CD4-positive, alpha-beta T cell treated with Interleukin-6 at 100 ng/mL for 8 hours (primary cell): ENCODE measurements at regions not wholly inside any gene's neighbourhood (a gene's known extent, or its start where the extent isn't known, plus 50 kb on each side); places are given as distances from the start of the nearest gene placed in this dataset.
"Not testable (repeated sequence)": the region's sequence is repeated elsewhere in the genome, so short reads cannot be mapped to it uniquely, and the experiment has no call there.

Experiments used
- DNase-seq: peaks from one replicate; pipeline ENCODE4 v3.0.0-alpha.2; 2020; ENCODE audit warnings: mixed read lengths, low spot score

GRCh38 chr15:21024235-21024987 is 158.3 kb upstream of the POTEB2 start:
- not testable (repeated sequence) for DNase-seq

GRCh38 chr15:21018176-21018575 is 152.1 kb upstream of the POTEB2 start:
- DNase-seq = not testable (repeated sequence)

GRCh38 chr15:21017326-21017725 is 151.2 kb upstream of the POTEB2 start:
- not testable (repeated sequence) for DNase-seq

GRCh38 chr15:21016589-21016988 is 150.5 kb upstream of the POTEB2 start:
- not testable (repeated sequence) for DNase-seq

- DNase-seq = not testable (repeated sequence)
These were observed 149.1 kb upstream of the POTEB2 start for GRCh38 chr15:21015171-21015570.

- not testable (repeated sequence) for DNase-seq
These were observed 147.2 kb upstream of the POTEB2 start for GRCh38 chr15:21013308-21013707.

- DNase-seq = not testable (repeated sequence)
These were observed 143.5 kb upstream of the POTEB2 start for GRCh38 chr15:21009651-21010050.

- not testable (repeated sequence) for DNase-seq
These were observed 137.3 kb upstream of the POTEB2 start for GRCh38 chr15:21003459-21003858.

GRCh38 chr15:21001950-21002349 is 135.8 kb upstream of the POTEB2 start:
- DNase-seq = not testable (repeated sequence)

- not testable (repeated sequence) for DNase-seq
These were observed 125.6 kb upstream of the POTEB2 start for GRCh38 chr15:20991691-20992090.

- not testable (repeated sequence) for DNase-seq
These were observed 125.1 kb upstream of the POTEB2 start for GRCh38 chr15:20991253-20991652.

- DNase-seq = not testable (repeated sequence)
These were observed 120.7 kb upstream of the POTEB2 start for GRCh38 chr15:20986775-20987174.

GRCh38 chr15:20978057-20978456 is 111.9 kb upstream of the POTEB2 start:
- DNase-seq = not testable (repeated sequence)

GRCh38 chr15:20972762-20973161 is 106.6 kb upstream of the POTEB2 start:
- DNase-seq = not testable (repeated sequence)

- DNase-seq = not testable (repeated sequence)
These were observed 93.2 kb upstream of the POTEB2 start for GRCh38 chr15:20959299-20959698.

- not testable (repeated sequence) for DNase-seq
These were observed 63.2 kb upstream of the POTEB2 start for GRCh38 chr15:20929322-20929721.
